GM12872 (cell line): ENCODE measurements at regions not wholly inside any gene's neighbourhood (a gene's known extent, or its start where the extent isn't known, plus 50 kb on each side); places are given as distances from the start of the nearest gene placed in this dataset.

Experiments
- TF ChIP-seq, protein P1 (sequence below): IDR thresholded peaks from 3 replicates; pipeline ENCODE4 v1.5.1; 2011; ENCODE audit warnings: low read depth, mild to moderate bottlenecking, low read length, moderate library complexity; ENCODE audit not compliant: insufficient read depth

DNA sequence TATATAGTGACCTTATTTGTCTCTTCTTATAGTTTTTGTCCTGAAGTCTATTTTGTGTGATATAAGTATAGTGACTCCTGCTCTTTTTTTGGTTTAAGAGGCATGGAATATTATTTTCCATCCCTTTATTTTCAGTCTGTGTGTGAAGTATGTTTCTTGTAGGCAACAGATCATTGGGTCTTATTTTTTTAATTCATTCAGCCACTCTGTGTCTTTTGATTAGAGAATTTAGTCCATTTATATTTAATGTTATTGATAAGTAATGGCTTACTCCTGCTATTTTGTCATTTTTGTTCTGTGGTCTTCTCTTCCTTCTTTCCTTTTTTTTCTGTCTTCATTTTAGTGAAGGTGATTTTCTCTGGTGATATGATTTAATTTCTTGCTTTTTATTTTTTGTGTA lies 51.4 kb upstream of the TOP1 start:
- TF ChIP-seq, protein P1, sequence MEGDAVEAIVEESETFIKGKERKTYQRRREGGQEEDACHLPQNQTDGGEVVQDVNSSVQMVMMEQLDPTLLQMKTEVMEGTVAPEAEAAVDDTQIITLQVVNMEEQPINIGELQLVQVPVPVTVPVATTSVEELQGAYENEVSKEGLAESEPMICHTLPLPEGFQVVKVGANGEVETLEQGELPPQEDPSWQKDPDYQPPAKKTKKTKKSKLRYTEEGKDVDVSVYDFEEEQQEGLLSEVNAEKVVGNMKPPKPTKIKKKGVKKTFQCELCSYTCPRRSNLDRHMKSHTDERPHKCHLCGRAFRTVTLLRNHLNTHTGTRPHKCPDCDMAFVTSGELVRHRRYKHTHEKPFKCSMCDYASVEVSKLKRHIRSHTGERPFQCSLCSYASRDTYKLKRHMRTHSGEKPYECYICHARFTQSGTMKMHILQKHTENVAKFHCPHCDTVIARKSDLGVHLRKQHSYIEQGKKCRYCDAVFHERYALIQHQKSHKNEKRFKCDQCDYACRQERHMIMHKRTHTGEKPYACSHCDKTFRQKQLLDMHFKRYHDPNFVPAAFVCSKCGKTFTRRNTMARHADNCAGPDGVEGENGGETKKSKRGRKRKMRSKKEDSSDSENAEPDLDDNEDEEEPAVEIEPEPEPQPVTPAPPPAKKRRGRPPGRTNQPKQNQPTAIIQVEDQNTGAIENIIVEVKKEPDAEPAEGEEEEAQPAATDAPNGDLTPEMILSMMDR: no peak

DNA sequence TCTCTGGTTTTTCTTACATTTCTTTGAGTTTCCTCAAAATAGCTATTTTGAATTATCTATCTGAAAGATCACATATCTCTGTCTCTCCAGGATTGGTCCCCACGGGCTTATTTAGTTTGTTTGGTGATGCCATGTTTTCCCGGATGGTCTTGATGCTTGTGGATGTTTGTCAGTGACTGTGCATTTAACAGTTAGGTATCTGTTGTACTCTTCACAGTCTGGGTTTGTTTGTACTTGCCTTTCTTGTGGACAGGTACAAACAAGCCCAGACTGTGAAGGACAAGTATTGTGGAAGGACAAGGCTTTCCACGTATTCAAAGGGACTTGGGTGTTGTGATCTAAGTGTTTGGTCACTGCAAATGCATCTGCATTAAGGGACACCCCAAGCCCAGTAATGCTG lies 49.9 kb upstream of the TOP1 start:
- TF ChIP-seq, protein P1: no peak
